22Rv1 (cell line): ENCODE measurements at regions not wholly inside any gene's neighbourhood (a gene's known extent, or its start where the extent isn't known, plus 50 kb on each side); places are given as distances from the start of the nearest gene placed in this dataset.
"Not testable (repeated sequence)": the region's sequence is repeated elsewhere in the genome, so short reads cannot be mapped to it uniquely, and the experiment has no call there.

ENCODE experiments used
- H3K27ac ChIP-seq: fragments of 450-650 bp; 2 replicates; pipeline ENCODE4 v1.5.1; 2017
- CTCF ChIP-seq: fragments of 450-650 bp; IDR thresholded peaks from 2 replicates; pipeline ENCODE4 v1.5.1; 2017; ENCODE audit warnings: mild to moderate bottlenecking
- ZFX ChIP-seq: fragments of 450-650 bp; IDR thresholded peaks from 2 replicates; pipeline ENCODE4 v1.6.1; 2017; ENCODE audit warnings: antibody characterized with exemption, borderline replicate concordance

- TF ChIP-seq CTCF (peak; percentile 63), ZFX (no peak)
- H3K27ac ChIP-seq: no peak overlapping the region
Observed at GRCh38 chr3:159486580-159486979, 502.1 kb upstream of the IL12A start.

- no peak for TF ChIP-seq ZFX
- no peak for TF ChIP-seq CTCF
- no peak overlapping the region for H3K27ac ChIP-seq
Observed at GRCh38 chr3:159487304-159487703, 501.3 kb upstream of the IL12A start.

DNA sequence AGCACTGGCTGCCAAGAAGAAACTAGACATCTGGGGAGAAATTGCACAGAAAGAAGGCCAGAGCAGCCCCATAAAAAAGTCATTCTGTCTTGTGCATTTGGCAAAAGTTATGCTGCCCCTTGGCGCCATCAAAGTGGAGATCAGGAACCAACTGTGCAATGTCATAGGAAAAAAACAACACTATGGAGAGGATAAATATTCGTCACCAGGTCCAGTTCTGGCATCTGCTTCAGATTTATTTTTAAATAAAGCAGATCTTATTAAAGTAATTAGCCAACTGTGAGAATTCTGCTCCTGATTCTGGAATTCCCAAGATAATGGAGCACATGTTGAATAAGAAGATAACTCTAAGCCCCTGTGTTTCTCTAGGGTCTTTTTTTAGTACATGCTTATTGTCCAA, 500.0 kb upstream of the IL12A start:
- no peak overlapping the region for H3K27ac ChIP-seq
- no peak for TF ChIP-seq CTCF
- TF ChIP-seq ZFX: no peak

DNA sequence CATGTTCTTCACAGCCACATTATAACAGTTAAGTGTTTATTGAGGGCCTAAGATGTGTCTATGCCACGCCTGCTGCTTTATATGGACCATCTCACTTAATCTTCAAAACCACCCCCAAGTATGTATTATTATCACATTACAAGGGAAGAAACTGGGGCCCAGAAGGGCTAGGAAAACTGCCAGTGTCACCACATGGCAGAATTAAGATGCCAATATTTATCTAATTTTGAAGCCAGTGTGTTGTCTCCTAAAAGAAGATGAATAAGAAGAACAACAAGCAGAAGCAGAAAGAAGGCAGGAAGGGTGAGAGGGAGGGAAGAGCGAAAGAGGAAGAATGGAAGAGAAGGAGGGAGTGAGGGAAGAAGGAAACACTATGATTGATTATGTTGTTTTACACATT, 491.3 kb upstream of the IL12A start:
- no peak for TF ChIP-seq ZFX
- TF ChIP-seq CTCF: no peak

GRCh38 chr3:159499031-159499793, 489.4 kb upstream of the IL12A start:
- TF ChIP-seq CTCF (no peak), ZFX (no peak)
- H3K27ac ChIP-seq: no peak overlapping the region

More for the DNA sequence above, 491.3 kb upstream of the IL12A start:
- no peak overlapping the region for H3K27ac ChIP-seq

- TF ChIP-seq CTCF (no peak), ZFX (no peak)
- no peak overlapping the region for H3K27ac ChIP-seq
Observed at GRCh38 chr3:159501029-159501428, 487.6 kb upstream of the IL12A start.

DNA sequence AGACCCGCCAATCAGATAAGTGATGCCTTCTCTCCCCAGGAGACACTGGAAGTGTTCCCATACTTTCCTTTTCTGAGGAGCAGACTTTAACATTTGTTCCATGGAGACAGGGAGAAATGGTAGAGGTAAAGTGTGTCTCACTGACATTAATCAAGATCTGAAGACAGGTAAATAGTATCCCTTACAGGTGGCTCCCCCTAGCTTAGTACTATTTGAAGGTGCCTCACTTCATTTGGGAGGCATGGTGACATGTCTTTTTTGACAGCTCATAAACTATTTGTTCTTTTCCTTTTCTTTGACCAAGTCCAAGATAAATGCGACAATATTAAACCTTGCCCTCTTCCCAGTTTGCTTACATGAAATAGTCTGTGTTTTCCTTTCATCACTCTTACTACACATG, 485.6 kb upstream of the IL12A start:
- TF ChIP-seq ZFX (no peak), CTCF (no peak)
- no peak overlapping the region for H3K27ac ChIP-seq

- H3K27ac ChIP-seq: not testable (repeated sequence)
Observed at GRCh38 chr3:159510988-159511387, 477.6 kb upstream of the IL12A start.
